Parathyroid adenoma (tissue), 2 donors: ENCODE measurements at regions not wholly inside any gene's neighbourhood (a gene's known extent, or its start where the extent isn't known, plus 50 kb on each side); places are given as distances from the start of the nearest gene placed in this dataset.
"Not testable (repeated sequence)": the region's sequence is repeated elsewhere in the genome, so short reads cannot be mapped to it uniquely, and the experiment has no call there.

Experiments used
- H2AFZ ChIP-seq: fragments of 300-600 bp; sonication (generic); one replicate; pipeline ENCODE4 v1.7.0; 2017; ENCODE audit warnings: antibody characterized with exemption, mild to moderate bottlenecking
- H3K27ac ChIP-seq: fragments of 300-600 bp; sonication (generic); one replicate; pipeline ENCODE4 v1.7.0; 2017
- H3K27me3 ChIP-seq: fragments of 300-600 bp; sonication (generic); one replicate; pipeline ENCODE4 v1.7.0; 2017; ENCODE audit warnings: low read length; ENCODE audit not compliant: control insufficient read depth, insufficient read depth
- H3K36me3 ChIP-seq: fragments of 300-600 bp; sonication (generic); one replicate; pipeline ENCODE4 v1.7.0; 2017; ENCODE audit warnings: low read length; ENCODE audit not compliant: control insufficient read depth, insufficient read depth
- H3K4me1 ChIP-seq: fragments of 300-600 bp; sonication (generic); one replicate; pipeline ENCODE4 v1.7.0; 2017; ENCODE audit warnings: control low read depth
- H3K4me2 ChIP-seq: fragments of 300-600 bp; sonication (generic); one replicate; pipeline ENCODE4 v1.7.0; 2017; ENCODE audit warnings: low read length
- H3K4me3 ChIP-seq: fragments of 300-600 bp; sonication (generic); one replicate; pipeline ENCODE4 v1.7.0; 2017; ENCODE audit warnings: low read depth, low read length
- H3K79me2 ChIP-seq: fragments of 300-600 bp; sonication (generic); one replicate; pipeline ENCODE4 v1.7.0; 2017; ENCODE audit warnings: control low read depth
- H3K9ac ChIP-seq: fragments of 300-600 bp; sonication (generic); one replicate; pipeline ENCODE4 v1.7.0; 2017; ENCODE audit warnings: mild to moderate bottlenecking
- H3K9me3 ChIP-seq: fragments of 300-600 bp; sonication (generic); one replicate; pipeline ENCODE4 v1.7.0; 2017; ENCODE audit warnings: low read length; ENCODE audit not compliant: control insufficient read depth
- CTCF ChIP-seq: fragments of 300-600 bp; sonication (generic); IDR thresholded peaks from one replicate; pipeline ENCODE4 v1.7.0; 2017; ENCODE audit warnings: antibody characterized with exemption, mild to moderate bottlenecking
- donor health status: primary hyperparathyroidism.

- Histone ChIP-seq H3K4me3 (no peak overlapping the region), H3K9me3 (no peaks in the 10 kb centered on the region)
- no peak for TF ChIP-seq CTCF
Observed at GRCh38 chr16:5175266-5175665, 77.7 kb upstream of the EEF2KMT start.

GRCh38 chr16:5166486-5166885 is 68.9 kb upstream of the EEF2KMT start:
- Histone ChIP-seq H3K4me2 (no peak overlapping the region), H2AFZ (peak overlapping the region; percentile 17), H3K4me1 (no peaks in the 10 kb centered on the region), H3K4me3 (no peak overlapping the region), H3K9me3 (no peaks in the 10 kb centered on the region), H3K79me2 (no peaks in the 10 kb centered on the region), H3K27me3 (no peaks in the 10 kb centered on the region), H3K36me3 (no peaks in the 10 kb centered on the region), H3K9ac (no peak overlapping the region), H3K27ac (no peak overlapping the region)
- no peak for TF ChIP-seq CTCF

More at GRCh38 chr16:5175266-5175665, 77.7 kb upstream of the EEF2KMT start:
- no peaks in the 10 kb centered on the region for H3K4me1 ChIP-seq
- H3K27ac ChIP-seq = no peak overlapping the region
- H2AFZ ChIP-seq = no peak overlapping the region
- H3K27me3 ChIP-seq = no peaks in the 10 kb centered on the region
- no peak overlapping the region for H3K9ac ChIP-seq
- no peak overlapping the region for H3K4me2 ChIP-seq
- H3K36me3 ChIP-seq = no peaks in the 10 kb centered on the region
- no peaks in the 10 kb centered on the region for H3K79me2 ChIP-seq

GRCh38 chr16:5165429-5165828 is 67.8 kb upstream of the EEF2KMT start:
- H3K36me3 ChIP-seq, H3K79me2 ChIP-seq, H3K4me1 ChIP-seq, H3K9ac ChIP-seq, H3K27ac ChIP-seq, H3K27me3 ChIP-seq, H2AFZ ChIP-seq, H3K4me3 ChIP-seq, H3K4me2 ChIP-seq, H3K9me3 ChIP-seq: not testable (repeated sequence)

DNA sequence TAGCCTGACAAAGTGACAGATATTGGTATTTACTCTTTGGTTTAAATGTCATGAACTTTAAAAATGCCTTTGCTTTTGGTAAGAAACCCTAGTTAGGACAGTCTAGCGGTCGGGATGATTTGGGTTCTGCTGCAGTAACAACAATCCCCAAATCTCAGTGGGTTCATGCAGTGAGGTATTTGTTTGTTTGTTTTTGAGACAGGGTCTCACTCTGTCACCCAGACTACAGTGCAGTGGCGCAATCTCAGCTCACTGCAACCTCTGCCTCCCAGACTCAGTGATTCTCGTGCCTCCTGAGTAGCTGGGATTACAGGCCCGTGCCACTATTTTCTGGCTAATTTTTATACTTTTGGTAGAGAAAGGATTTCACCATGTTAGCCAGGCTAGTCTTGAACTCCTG is 65.2 kb upstream of the EEF2KMT start:
- H3K9me3 ChIP-seq, H3K27me3 ChIP-seq, H3K27ac ChIP-seq, H3K4me3 ChIP-seq, H2AFZ ChIP-seq, H3K4me1 ChIP-seq, H3K9ac ChIP-seq, H3K36me3 ChIP-seq, H3K79me2 ChIP-seq, H3K4me2 ChIP-seq: not testable (repeated sequence)

DNA sequence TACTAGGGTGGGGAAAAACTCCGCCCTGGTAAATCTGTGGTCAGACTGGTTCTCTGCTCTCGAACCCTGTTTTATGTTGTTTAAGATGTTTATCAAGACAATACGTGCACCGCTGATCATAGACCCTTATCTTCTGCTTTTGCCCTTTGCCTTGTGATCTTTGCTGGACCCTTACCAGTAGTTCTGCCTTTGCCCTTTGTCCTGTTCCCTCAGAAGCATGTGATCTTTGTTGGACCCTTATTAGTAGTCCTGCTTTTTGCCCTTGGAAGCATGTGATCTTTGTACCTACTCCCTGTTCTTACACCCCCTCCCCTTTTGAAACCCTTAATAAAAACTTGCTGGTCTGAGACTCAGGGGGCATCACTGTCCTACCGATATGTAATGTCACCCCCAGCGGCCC is 64.3 kb upstream of the EEF2KMT start:
- not testable (repeated sequence) for H3K9me3 ChIP-seq, H3K27ac ChIP-seq, H3K79me2 ChIP-seq, H2AFZ ChIP-seq, H3K27me3 ChIP-seq, H3K36me3 ChIP-seq, H3K9ac ChIP-seq, H3K4me2 ChIP-seq, H3K4me1 ChIP-seq, H3K4me3 ChIP-seq

GRCh38 chr16:5160010-5160409 is 62.4 kb upstream of the EEF2KMT start:
- not testable (repeated sequence) for H2AFZ ChIP-seq, H3K4me3 ChIP-seq, H3K4me2 ChIP-seq, H3K4me1 ChIP-seq, H3K9me3 ChIP-seq, H3K36me3 ChIP-seq, H3K27me3 ChIP-seq, H3K9ac ChIP-seq, H3K27ac ChIP-seq, H3K79me2 ChIP-seq

GRCh38 chr16:5159537-5159936 is 61.9 kb upstream of the EEF2KMT start:
- H3K27me3 ChIP-seq, H3K36me3 ChIP-seq, H3K27ac ChIP-seq, H3K9me3 ChIP-seq, H3K79me2 ChIP-seq, H3K4me2 ChIP-seq, H3K4me1 ChIP-seq, H3K9ac ChIP-seq, H2AFZ ChIP-seq, H3K4me3 ChIP-seq: not testable (repeated sequence)
